Activated naive CD4-positive, alpha-beta T cell treated with anti-CD3 and anti-CD28 coated beads, Interleukin-2, amount 10 ng/mL, durations not matched to agents 7 days and 5 days (primary cell): ENCODE measurements at regions not wholly inside any gene's neighbourhood (a gene's known extent, or its start where the extent isn't known, plus 50 kb on each side); places are given as distances from the start of the nearest gene placed in this dataset.
"Not testable (repeated sequence)": the region's sequence is repeated elsewhere in the genome, so short reads cannot be mapped to it uniquely, and the experiment has no call there.

Experiments
- CTCF ChIA-PET: fragments of 350-600 bp; sonication (Branson Sonifier 250); formaldehyde crosslinking; loops from one replicate; lab custom pipeline; 2021; ENCODE audit warnings: antibody characterized with exemption; lab: Charles Lee
- DNase-seq: peaks from one replicate; pipeline ENCODE4 v3.0.0-alpha.2; 2020
- H3K27ac Mint-ChIP-seq: one replicate; pipeline ENCODE4 v1.8.0; 2021; ENCODE audit warnings: mild to moderate bottlenecking, moderate library complexity, mixed read lengths
- H3K27me3 Mint-ChIP-seq: one replicate; pipeline ENCODE4 v1.8.0; 2021; ENCODE audit warnings: mild to moderate bottlenecking, mixed read lengths
- H3K36me3 Mint-ChIP-seq: one replicate; pipeline ENCODE4 v1.8.0; 2021; ENCODE audit warnings: mixed read lengths
- H3K4me1 Mint-ChIP-seq: one replicate; pipeline ENCODE4 v1.8.0; 2021; ENCODE audit warnings: mixed read lengths
- H3K4me3 Mint-ChIP-seq: one replicate; pipeline ENCODE4 v1.8.0; 2021; ENCODE audit warnings: mild to moderate bottlenecking, moderate library complexity, mixed read lengths
- H3K9me3 Mint-ChIP-seq: one replicate; pipeline ENCODE4 v1.8.0; 2021; ENCODE audit warnings: mixed read lengths

DNA sequence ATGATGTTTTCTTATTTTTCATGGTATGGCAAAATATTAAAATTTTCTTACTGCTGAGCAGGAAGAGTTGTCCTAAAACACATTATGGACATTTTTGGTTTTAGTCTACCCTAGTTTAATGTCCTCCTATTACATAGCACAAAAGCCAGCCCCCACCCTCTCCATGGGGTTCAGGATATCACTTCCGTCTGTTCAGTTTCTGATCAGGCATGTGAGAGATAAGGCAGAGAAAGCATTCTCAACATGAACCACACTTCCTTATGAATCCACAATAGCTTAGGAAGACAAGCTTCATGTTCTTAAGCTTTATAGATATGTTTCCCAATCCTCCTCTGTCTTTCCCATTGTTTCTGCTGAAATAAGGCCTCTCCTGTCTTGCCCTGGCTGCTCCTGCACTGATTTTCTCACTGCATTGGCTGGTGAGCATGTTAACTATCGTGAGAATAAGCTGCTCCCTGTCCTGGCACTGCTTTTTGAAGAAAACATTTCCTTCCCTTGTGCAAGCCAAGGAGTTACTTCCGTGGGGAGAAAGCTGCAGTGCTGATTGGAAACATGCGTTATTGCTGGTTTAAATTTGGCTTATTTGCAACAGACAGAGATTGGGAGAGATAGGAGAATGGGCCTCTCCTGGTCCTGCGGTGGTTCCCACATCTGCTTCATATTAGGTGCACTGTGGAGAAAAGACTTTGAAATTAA lies 260.3 kb upstream of the RPS23 start:
- H3K4me3 Mint-ChIP-seq: no peak overlapping the region
- H3K4me1 Mint-ChIP-seq: no peaks in the 10 kb centered on the region
- no peak for DNase-seq
- no peaks in the 10 kb centered on the region for H3K9me3 Mint-ChIP-seq
- no peaks in the 10 kb centered on the region for H3K27me3 Mint-ChIP-seq
- H3K36me3 Mint-ChIP-seq: no peaks in the 10 kb centered on the region
- CTCF ChIA-PET: no interaction called here
- no peak overlapping the region for H3K27ac Mint-ChIP-seq

DNA sequence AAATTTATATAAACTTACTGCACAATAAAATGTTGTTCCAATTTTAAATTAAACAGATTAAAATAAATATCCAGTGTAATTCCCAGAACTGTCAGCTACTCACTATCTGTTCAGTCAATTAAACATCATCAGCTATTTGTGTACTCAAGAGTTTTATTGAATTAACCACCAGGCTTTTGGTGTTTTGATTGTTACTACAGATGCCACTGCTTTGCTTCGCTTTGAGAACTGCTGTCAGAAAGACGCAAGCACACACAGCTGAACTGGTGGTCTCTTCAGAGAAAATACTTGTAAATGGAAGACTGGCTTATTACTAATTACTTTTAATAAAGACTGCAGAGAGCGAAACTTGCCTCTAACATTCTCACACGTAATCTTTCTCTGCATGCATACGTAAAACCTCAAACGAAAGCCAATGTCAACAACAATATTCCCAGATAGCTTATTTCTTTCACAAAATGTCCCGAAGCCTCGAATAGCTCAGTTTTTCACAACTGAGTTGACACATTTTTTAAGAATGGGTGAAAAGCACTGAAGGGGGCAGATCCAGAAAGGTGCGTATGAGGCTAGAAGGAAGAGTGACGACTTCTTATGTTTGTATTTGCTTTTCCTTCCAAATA lies 259.6 kb upstream of the RPS23 start:
- no peaks in the 10 kb centered on the region for H3K27me3 Mint-ChIP-seq
- no peak overlapping the region for H3K4me3 Mint-ChIP-seq
- no peak for DNase-seq
- no peaks in the 10 kb centered on the region for H3K9me3 Mint-ChIP-seq
- no peak overlapping the region for H3K27ac Mint-ChIP-seq
- H3K4me1 Mint-ChIP-seq: no peaks in the 10 kb centered on the region
- H3K36me3 Mint-ChIP-seq: no peaks in the 10 kb centered on the region
- CTCF ChIA-PET: no interaction called here

DNA sequence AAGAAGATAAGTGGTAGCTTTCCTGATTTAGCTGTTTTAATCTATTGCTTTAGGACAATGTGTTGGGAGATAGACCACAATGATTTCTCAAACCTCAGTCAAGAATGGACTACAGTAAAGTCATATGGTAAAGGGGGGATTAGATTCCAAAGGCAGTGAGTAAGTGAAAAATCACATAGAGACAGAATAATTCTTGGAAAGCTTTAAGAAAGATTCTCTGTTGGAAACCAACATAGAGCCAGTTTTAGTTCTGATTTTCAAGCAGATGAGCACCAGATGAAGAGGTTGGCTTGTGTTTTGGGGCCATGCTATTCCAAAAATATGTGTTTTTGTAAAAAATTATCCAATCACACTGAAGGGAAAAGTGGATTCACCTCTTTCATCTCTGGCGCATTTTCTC lies 256.8 kb upstream of the RPS23 start:
- Mint-ChIP-seq H3K4me3 (no peak overlapping the region), H3K27ac (no peak overlapping the region), H3K27me3 (no peaks in the 10 kb centered on the region), H3K4me1 (no peaks in the 10 kb centered on the region), H3K9me3 (no peaks in the 10 kb centered on the region), H3K36me3 (no peaks in the 10 kb centered on the region)
- CTCF ChIA-PET: no interaction called here
- DNase-seq: no peak

DNA sequence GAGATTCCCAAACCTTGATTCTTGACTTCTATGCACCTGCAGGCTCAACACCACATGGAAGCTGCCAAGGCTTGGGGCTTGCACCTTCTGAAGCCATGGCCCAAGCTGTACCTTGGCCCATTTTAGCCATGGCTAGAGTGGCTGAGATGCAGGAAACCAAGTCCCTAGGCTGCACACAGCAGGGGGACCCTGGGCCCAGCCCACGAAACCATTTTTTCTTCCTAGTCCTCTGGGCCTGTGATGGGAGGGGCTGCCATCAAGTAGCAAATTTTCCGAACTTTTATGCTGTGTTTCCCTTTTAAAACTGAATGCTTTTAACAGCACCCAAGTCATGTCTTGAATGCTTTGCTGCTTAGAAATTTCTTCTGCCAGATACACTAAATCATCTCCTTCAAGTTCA lies 253.9 kb upstream of the RPS23 start:
- DNase-seq, CTCF ChIA-PET, H3K9me3 Mint-ChIP-seq, H3K4me3 Mint-ChIP-seq, H3K27me3 Mint-ChIP-seq, H3K36me3 Mint-ChIP-seq, H3K4me1 Mint-ChIP-seq, H3K27ac Mint-ChIP-seq: not testable (repeated sequence)

DNA sequence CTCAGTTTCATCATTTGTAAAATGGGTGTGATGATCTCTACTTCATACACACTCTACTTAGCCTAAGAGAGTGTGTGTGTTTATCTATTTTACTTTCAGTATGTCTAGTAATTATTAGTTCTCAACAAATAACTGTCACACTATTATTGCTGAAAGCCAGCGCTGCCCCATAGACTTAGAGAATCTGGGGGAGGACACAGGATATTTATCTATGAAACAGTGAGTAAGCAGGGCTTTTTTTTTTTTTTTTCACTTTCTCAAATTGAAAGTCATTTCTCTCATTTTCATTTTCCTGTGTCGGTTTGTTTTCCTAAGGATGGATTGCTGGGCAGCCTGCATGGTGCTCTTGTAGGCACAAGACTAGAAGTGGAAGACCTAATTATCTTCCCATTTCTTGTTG lies 248.4 kb upstream of the RPS23 start:
- Mint-ChIP-seq H3K4me1 (peaks cover 3% of the 10 kb centered on the region), H3K36me3 (no peaks in the 10 kb centered on the region), H3K4me3 (no peak overlapping the region), H3K27me3 (no peaks in the 10 kb centered on the region), H3K9me3 (peaks cover 5% of the 10 kb centered on the region), H3K27ac (no peak overlapping the region)
- DNase-seq: no peak
- CTCF ChIA-PET: no interaction called here

DNA sequence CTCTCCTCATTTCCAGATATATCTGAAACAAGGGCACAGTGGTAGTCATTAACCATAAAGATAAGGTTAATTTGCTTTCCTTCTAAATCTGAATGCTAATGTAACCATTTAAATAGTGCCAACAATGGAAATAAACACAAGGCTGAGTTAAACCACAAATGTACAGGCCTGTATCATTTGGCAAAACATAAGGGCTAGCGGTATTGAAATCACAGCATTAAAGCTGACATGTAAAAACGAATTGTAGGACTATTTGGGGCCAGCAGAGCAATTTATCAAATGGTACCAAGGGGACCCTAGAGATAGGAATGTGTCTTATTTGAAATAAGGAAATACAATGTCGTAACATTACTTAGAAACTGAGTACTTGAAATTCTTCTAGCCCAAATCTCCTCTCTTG lies 247.5 kb upstream of the RPS23 start:
- Mint-ChIP-seq H3K9me3 (peaks cover 5% of the 10 kb centered on the region), H3K4me3 (no peak overlapping the region), H3K27me3 (no peaks in the 10 kb centered on the region), H3K36me3 (no peaks in the 10 kb centered on the region), H3K27ac (no peak overlapping the region), H3K4me1 (peaks cover 3% of the 10 kb centered on the region)
- no peak for DNase-seq
- CTCF ChIA-PET: interaction anchor here (1.1 kb wide), 1 partner anchor 31 kb away, joined by 4 read pairs; no protein-coding TSS in a partner anchor

DNA sequence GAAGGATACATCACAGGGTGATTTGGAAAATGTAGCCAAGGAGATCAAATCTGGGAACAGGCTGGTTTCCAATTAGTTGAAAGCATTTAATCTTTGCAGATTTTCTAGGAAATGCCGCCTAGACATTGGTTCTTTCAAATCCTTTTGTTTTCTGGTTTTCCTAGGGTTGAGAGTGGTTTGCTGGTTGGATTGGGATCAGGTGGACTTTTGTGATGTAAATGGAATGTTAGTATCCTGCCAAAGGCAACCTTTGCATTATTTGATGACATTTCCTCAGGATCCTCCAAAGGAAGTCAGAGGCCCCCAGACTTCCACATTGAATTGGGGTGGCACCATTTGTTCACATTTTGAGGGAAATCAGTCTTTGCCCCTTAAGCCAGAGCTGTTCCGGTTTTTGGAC lies 245.5 kb upstream of the RPS23 start:
- no peak overlapping the region for H3K4me3 Mint-ChIP-seq
- DNase-seq: no peak
- H3K9me3 Mint-ChIP-seq: peaks cover 5% of the 10 kb centered on the region
- H3K27me3 Mint-ChIP-seq: no peaks in the 10 kb centered on the region
- peaks cover 3% of the 10 kb centered on the region for H3K4me1 Mint-ChIP-seq
- no peaks in the 10 kb centered on the region for H3K36me3 Mint-ChIP-seq
- CTCF ChIA-PET: no interaction called here
- H3K27ac Mint-ChIP-seq: no peak overlapping the region

DNA sequence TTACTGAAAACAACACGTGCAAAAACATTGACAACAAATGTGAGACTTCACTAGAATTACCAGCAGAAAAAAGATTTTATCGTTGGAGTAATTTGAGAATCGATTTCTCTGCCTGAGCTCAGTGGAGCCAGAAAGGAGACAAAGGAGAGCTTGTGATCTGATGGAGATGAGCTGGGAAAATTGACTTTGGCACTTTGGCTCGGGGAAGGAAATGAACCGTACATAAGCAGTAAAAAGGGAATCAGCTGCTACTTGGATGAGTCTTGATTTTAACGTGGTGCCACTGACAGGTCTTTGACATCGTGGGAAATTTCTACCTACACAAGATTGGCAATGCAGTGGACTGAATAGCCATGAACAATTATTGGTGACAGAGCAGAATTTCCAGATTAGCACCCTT lies 244.7 kb upstream of the RPS23 start:
- Mint-ChIP-seq H3K27me3 (no peaks in the 10 kb centered on the region), H3K4me1 (peaks cover 3% of the 10 kb centered on the region), H3K27ac (no peak overlapping the region), H3K36me3 (no peaks in the 10 kb centered on the region), H3K4me3 (no peak overlapping the region), H3K9me3 (peaks cover 3% of the 10 kb centered on the region)
- no peak for DNase-seq
- CTCF ChIA-PET: no interaction called here

DNA sequence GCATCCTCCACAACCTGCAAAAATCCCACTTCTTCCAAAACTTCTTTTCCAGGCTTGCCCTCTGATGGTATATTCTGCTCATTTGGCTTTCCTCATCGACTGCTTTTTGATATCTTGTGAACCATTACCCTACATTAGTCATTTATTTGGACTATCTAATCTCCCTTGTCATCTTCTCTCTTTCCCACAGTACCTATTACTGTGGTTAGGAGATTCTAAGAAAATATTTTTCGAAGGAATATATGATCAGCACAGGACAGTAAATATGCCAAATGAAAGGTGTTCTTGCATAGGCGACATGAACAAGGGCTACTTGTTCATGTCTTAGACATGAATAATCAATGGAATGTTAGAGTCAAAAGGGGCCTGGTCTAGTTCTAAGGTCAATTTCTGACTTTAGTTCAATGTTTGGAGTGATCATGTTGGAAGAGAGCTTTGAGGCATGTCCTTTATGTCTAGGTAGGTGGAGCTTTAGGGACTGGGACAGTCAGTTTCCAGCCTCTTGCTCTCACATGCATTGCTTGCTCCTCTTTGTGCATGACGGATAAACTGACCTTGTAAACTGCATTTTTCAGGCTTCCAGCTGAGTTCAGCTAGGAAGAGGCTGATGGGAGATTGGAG lies 243.4 kb upstream of the RPS23 start:
- Mint-ChIP-seq H3K9me3 (no peaks in the 10 kb centered on the region), H3K27me3 (no peaks in the 10 kb centered on the region), H3K4me3 (no peak overlapping the region), H3K27ac (no peak overlapping the region), H3K36me3 (no peaks in the 10 kb centered on the region), H3K4me1 (peaks cover 3% of the 10 kb centered on the region)
- CTCF ChIA-PET: no interaction called here
- no peak for DNase-seq

DNA sequence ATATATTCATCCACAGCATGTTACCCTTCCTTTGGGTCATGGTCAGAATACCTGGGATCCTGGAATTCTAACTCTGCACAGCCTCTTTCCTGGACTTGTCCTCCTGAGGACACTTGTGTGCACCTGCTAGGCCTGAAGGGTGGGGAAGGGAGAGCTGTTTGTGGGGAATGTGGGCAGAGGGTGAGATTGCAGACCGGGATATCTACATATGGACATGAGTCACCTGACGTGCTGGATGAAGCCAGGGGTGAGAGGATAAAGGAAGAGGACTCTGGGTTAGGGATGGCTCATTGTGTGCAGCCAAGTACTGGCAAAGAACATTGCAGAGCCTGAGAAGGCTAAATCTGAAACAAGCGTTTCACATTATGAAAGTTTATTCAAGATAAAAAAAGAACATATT lies 241.4 kb upstream of the RPS23 start:
- DNase-seq: no peak
- H3K4me1 Mint-ChIP-seq: no peaks in the 10 kb centered on the region
- CTCF ChIA-PET: no interaction called here
- H3K36me3 Mint-ChIP-seq: no peaks in the 10 kb centered on the region
- H3K4me3 Mint-ChIP-seq: no peak overlapping the region
- no peak overlapping the region for H3K27ac Mint-ChIP-seq
- no peaks in the 10 kb centered on the region for H3K27me3 Mint-ChIP-seq
- H3K9me3 Mint-ChIP-seq: no peaks in the 10 kb centered on the region

DNA sequence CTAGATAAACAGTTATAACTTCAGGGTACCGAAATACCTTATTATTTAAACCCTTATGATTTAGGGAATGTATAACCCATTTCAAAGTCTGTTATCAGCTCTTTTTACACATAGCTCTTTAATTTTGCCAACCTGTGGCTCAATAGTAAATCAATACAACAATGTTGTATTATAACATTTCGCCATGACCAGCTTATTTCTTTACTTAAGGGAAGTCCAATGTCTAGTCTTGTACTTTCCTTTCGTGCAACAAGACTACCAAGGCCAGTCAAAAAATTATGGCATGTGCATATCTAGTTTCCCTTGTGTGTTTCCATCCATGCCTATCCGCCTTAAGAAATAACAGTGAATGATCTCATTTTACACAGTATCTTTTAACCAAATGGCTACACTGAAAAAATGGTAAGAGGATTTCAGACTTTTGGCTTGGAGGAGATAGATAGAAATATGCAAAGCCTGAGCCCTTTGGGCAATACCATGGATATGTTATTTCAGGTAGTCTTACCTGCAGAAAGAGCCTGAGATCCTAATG lies 239.5 kb upstream of the RPS23 start:
- DNase-seq: no peak
- Mint-ChIP-seq H3K4me3 (no peak overlapping the region), H3K27me3 (no peaks in the 10 kb centered on the region), H3K36me3 (no peaks in the 10 kb centered on the region), H3K4me1 (no peaks in the 10 kb centered on the region), H3K9me3 (no peaks in the 10 kb centered on the region), H3K27ac (no peak overlapping the region)
- CTCF ChIA-PET: no interaction called here

DNA sequence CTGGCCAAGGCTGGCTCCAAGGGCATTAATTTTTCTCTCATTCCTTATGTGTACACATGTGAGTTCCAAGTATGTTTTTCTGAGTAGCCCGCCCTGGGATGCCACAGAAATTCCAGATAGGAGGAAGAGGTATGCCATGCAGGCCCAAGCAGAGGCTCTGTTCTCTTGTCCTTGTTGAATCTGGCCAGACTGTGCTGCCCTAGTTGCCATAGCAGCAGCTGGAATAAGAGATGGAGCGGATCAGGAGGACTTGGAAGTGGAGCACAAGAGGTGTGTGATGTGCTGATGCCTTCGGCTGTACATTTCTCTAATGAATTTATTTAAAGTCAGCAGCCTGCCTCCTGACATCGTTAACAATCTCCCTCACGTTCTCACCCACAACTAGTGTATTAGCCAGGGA lies 235.6 kb upstream of the RPS23 start:
- Mint-ChIP-seq H3K36me3 (no peaks in the 10 kb centered on the region), H3K4me1 (peaks cover 3% of the 10 kb centered on the region), H3K27me3 (no peaks in the 10 kb centered on the region), H3K9me3 (no peaks in the 10 kb centered on the region), H3K27ac (no peak overlapping the region), H3K4me3 (no peak overlapping the region)
- CTCF ChIA-PET: no interaction called here
- no peak for DNase-seq

DNA sequence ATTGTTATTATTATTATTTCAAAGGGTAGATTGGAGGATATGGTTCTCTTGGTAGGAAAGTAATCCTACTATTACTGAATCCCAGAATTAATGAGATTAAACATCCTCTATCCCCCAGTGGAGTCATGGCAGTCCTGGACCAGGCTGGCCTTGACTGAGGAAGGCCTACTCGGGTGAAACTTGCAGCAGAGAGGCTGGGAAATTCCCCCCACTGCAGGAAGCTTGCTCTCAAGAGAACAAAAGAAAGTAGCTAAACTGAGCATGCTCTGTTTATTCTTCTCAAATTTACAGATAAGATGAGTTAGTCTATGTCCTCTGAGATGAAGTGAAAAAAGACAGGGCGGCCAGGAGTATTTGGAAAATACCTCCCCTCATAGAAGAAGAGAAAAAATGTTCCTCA lies 233.9 kb upstream of the RPS23 start:
- H3K27ac Mint-ChIP-seq: no peak overlapping the region
- no peak for DNase-seq
- no peaks in the 10 kb centered on the region for H3K27me3 Mint-ChIP-seq
- peaks cover 3% of the 10 kb centered on the region for H3K4me1 Mint-ChIP-seq
- H3K36me3 Mint-ChIP-seq: no peaks in the 10 kb centered on the region
- H3K4me3 Mint-ChIP-seq: no peak overlapping the region
- CTCF ChIA-PET: interaction anchor here (0.8 kb wide), 1 partner anchor 17 kb away, joined by 4 read pairs; no protein-coding TSS in a partner anchor
- no peaks in the 10 kb centered on the region for H3K9me3 Mint-ChIP-seq

DNA sequence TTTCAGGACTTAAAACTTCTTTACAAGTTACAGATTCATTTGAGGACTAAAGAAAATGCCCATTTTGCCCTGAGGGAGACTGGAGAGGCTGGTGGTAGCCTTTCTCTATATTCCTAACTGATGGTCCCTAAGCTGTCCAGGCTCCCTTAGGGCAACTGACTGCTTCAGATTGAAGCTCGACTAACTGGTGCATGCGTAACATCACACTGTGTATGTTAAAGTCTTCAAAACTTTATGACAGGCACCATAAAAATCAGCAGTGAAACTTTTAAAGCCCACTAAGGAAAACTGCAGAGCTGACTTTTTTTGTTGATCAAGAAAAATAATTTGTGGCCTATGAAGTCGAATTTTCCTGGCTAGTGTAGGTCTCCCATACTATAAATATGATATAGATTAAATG lies 233.0 kb upstream of the RPS23 start:
- CTCF ChIA-PET: no interaction called here
- DNase-seq: no peak
- no peaks in the 10 kb centered on the region for H3K27me3 Mint-ChIP-seq
- no peaks in the 10 kb centered on the region for H3K9me3 Mint-ChIP-seq
- no peaks in the 10 kb centered on the region for H3K36me3 Mint-ChIP-seq
- no peak overlapping the region for H3K4me3 Mint-ChIP-seq
- peaks cover 3% of the 10 kb centered on the region for H3K4me1 Mint-ChIP-seq
- no peak overlapping the region for H3K27ac Mint-ChIP-seq

DNA sequence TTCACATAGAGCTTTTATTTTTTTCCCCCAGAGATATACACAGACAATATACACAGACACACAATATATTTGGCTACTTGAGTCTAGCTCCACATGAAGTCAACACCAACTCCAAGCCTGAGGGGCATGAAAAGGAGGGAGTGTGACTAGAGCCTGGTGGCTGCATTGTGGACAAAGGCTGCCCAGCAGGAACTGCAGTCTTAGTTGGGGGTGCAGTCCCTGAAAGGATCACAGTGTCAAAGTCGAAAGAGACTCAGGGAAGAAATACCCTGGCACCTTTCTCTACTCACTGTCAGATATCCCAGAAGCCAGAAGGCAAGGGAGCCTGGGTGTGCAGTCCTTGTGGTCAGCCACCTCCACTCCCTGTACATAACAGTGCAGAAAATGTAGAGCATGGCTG lies 231.6 kb upstream of the RPS23 start:
- CTCF ChIA-PET: no interaction called here
- no peak overlapping the region for H3K4me3 Mint-ChIP-seq

More for the DNA sequence above, 231.6 kb upstream of the RPS23 start:
- peaks cover 3% of the 10 kb centered on the region for H3K4me1 Mint-ChIP-seq
- no peaks in the 10 kb centered on the region for H3K36me3 Mint-ChIP-seq
- no peaks in the 10 kb centered on the region for H3K9me3 Mint-ChIP-seq
- no peak for DNase-seq
- H3K27me3 Mint-ChIP-seq: no peaks in the 10 kb centered on the region
- no peak overlapping the region for H3K27ac Mint-ChIP-seq
